ENCODE measurements at regions not wholly inside any gene's neighbourhood (a gene's known extent, or its start where the extent isn't known, plus 50 kb on each side); places are given as distances from the start of the nearest gene placed in this dataset.

- peak in 2 of 8 experiments; percentile 32 to 60 for ATAC-seq (replicated peaks in 6 of 8)
- no peak overlapping the region for H3K27ac ChIP-seq
- in situ Hi-C loops (cut with MboI; ENCODE audit: low pct_unique_long_range_greater_than_20kb in 2 of 9, low sequenced_read_pairs in 9 of 9, unreplicated experiment in 9 of 9) = no loop called here
- no peak overlapping the region for H3K4me3 ChIP-seq
- H3K4me1 ChIP-seq (replicated peaks in 1 of 2) = peaks cover 0 to 4% of the 10 kb centered on the region in 2 donors
- 0 to 95% (median 84%) methylated on average over 2 to 4 of the region's 4 CpGs for WGBS, 10 experiments
Observed at GRCh38 chr4:166318810-166319525, 445.9 kb downstream of the TLL1 start.

DNA sequence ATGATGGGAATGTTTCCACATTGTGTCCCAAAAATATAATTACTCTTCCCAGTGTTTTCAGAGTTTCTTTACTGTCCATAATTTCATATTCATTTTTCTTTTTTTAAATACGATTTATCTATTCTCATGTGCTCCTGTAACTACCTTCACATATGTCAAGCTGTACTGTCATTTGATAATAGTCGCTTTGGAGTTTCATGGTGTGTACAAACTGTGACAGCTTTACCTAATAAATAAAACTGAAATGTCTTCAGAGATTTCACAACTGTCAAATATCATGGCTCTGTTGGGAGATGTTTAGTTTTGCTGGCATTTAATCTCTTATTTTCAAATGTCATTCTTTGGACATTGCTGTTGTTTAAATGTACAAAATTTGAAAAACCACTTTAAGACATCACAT lies 450.2 kb downstream of the TLL1 start:
- no peak for ATAC-seq (replicated peaks in 6 of 8)
- 0 to 100% (median 64%) methylated on average over 1 to 2 of the region's 2 CpGs for WGBS, 10 experiments
- Histone ChIP-seq H3K4me3 (no peak overlapping the region), H3K4me1 (replicated peaks in 1 of 2) (no peaks in the 10 kb centered on the region), H3K27ac (no peak overlapping the region)
- in situ Hi-C loops (cut with MboI; ENCODE audit: low pct_unique_long_range_greater_than_20kb in 2 of 9, low sequenced_read_pairs in 9 of 9, unreplicated experiment in 9 of 9) = no loop called here

- H3K4me3 ChIP-seq = no peak overlapping the region
- peak in 1 of 8 experiments; percentile 40 for ATAC-seq (replicated peaks in 6 of 8)
- in situ Hi-C loops (cut with MboI; ENCODE audit: low pct_unique_long_range_greater_than_20kb in 2 of 9, low sequenced_read_pairs in 9 of 9, unreplicated experiment in 9 of 9) = no loop called here
- H3K27ac ChIP-seq = no peak overlapping the region
- no peaks in the 10 kb centered on the region for H3K4me1 ChIP-seq (replicated peaks in 1 of 2)
- 20 to 91% (median 52%) methylated on average over 1 to 4 of the region's 4 CpGs for WGBS, 10 experiments
Observed at GRCh38 chr4:166324321-166324720, 451.3 kb downstream of the TLL1 start.

DNA sequence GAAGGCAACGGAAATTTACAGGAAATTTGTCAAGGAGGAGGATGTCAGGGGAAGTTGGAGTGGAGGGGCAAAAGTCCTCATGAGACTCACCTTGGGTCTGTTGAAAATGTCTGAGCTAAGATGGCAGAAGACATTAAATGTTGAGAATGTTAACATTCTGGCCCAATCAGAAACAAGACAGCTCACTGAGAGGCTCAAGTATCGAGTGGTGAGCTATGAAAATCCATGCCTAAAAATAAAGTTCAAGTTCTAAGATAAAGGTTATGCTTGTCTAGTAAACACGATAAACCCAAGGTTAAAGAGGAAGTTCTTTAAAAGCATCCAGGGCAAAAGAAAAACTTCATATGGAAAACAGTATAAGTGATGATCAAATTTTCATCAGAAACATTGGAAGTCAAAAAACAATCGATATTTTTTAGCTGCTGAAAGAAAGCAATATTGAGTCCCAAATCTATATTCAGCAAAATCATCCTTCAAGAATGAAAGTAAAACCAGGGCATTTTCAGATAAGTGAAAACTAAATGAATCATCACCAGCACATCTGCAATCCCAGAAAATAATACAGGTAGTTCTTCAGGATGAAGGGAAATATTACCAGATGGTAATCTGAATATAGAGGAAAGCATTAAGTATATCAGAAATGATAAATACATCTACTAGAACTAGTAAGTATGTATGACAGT lies 462.4 kb downstream of the TLL1 start:
- in situ Hi-C loops (cut with MboI; ENCODE audit: low pct_unique_long_range_greater_than_20kb in 2 of 9, low sequenced_read_pairs in 9 of 9, unreplicated experiment in 9 of 9) = no loop called here
- 4 to 91% (median 68%) methylated on average over 2 to 4 of the region's 4 CpGs for WGBS, 10 experiments
- ATAC-seq (replicated peaks in 6 of 8) = no peak
- no peak overlapping the region for H3K27ac ChIP-seq
- no peaks in the 10 kb centered on the region for H3K4me1 ChIP-seq (replicated peaks in 1 of 2)
- H3K4me3 ChIP-seq = no peak overlapping the region

- Histone ChIP-seq H3K27ac (no peak overlapping the region), H3K4me1 (replicated peaks in 1 of 2) (peaks cover 0 to 3% of the 10 kb centered on the region in 2 donors), H3K4me3 (no peak overlapping the region)
- ATAC-seq (replicated peaks in 6 of 8) = peak in 2 of 8 experiments; percentile 33 to 34
- 0 to 95% (median 87%) methylated on average over 2 to 4 of the region's 4 CpGs for WGBS, 10 experiments
- in situ Hi-C loops (cut with MboI; ENCODE audit: low pct_unique_long_range_greater_than_20kb in 2 of 9, low sequenced_read_pairs in 9 of 9, unreplicated experiment in 9 of 9) = no loop called here
Observed at GRCh38 chr4:166341992-166342391, 469.0 kb downstream of the TLL1 start.

DNA sequence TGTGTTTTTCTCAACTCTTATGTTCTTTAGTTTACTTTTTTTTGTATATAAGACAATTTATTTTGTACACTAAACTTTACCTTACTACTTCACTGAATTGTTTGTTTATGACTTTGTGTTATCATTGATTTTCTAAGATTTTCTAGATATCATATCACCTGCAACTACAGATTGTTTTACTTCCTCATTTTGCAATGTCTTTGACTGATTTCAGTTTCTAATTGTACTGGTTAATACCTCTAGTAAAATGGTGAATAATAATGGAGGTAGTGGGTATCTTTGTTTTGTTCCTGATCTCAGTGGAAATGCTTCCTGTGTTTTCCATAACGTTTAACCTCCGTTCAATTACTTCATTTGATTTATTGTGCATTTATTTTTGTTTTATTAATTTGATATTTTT lies 490.2 kb downstream of the TLL1 start:
- H3K27ac ChIP-seq = no peak overlapping the region
- in situ Hi-C loops (cut with MboI; ENCODE audit: low pct_unique_long_range_greater_than_20kb in 2 of 9, low sequenced_read_pairs in 9 of 9, unreplicated experiment in 9 of 9) = no loop called here
- no peaks in the 10 kb centered on the region for H3K4me1 ChIP-seq (replicated peaks in 1 of 2)
- ATAC-seq (replicated peaks in 6 of 8) = no peak
- 0 to 100% (median 56%) methylated on average over 1 to 2 of the region's 2 CpGs; no CpG with 5 or more reads in 2 of the 10 experiments for WGBS, 10 experiments
- no peak overlapping the region for H3K4me3 ChIP-seq

GRCh38 chr4:166366012-166366411 lies 493.0 kb downstream of the TLL1 start:
- in situ Hi-C loops (cut with MboI; ENCODE audit: low pct_unique_long_range_greater_than_20kb in 2 of 9, low sequenced_read_pairs in 9 of 9, unreplicated experiment in 9 of 9) = no loop called here
- WGBS, 10 experiments = 18 to 100% (median 89%) methylated on average over 2 to 3 of the region's 3 CpGs
- ATAC-seq (replicated peaks in 6 of 8) = no peak
- no peak overlapping the region for H3K4me3 ChIP-seq
- no peak overlapping the region for H3K27ac ChIP-seq
- no peaks in the 10 kb centered on the region for H3K4me1 ChIP-seq (replicated peaks in 1 of 2)

GRCh38 chr4:166377578-166377977 lies 504.5 kb downstream of the TLL1 start:
- H3K4me3 ChIP-seq = no peak overlapping the region
- WGBS, 10 experiments = 0 to 100% (median 52%) methylated on average over 1 of the region's 1 CpG
- ATAC-seq (replicated peaks in 6 of 8) = no peak
- in situ Hi-C loops (cut with MboI; ENCODE audit: low pct_unique_long_range_greater_than_20kb in 2 of 9, low sequenced_read_pairs in 9 of 9, unreplicated experiment in 9 of 9) = no loop called here
- H3K27ac ChIP-seq = no peak overlapping the region
- H3K4me1 ChIP-seq (replicated peaks in 1 of 2) = no peaks in the 10 kb centered on the region

GRCh38 chr4:166386491-166387360 lies 513.7 kb downstream of the TLL1 start:
- peak in 5 of 8 experiments; percentile 32 to 68 (median 41) for ATAC-seq (replicated peaks in 6 of 8)
- Histone ChIP-seq H3K27ac (no peak overlapping the region), H3K4me1 (replicated peaks in 1 of 2) (no peaks in the 10 kb centered on the region), H3K4me3 (no peak overlapping the region)
- in situ Hi-C loops (cut with MboI; ENCODE audit: low pct_unique_long_range_greater_than_20kb in 2 of 9, low sequenced_read_pairs in 9 of 9, unreplicated experiment in 9 of 9) = no loop called here
- 36 to 78% (median 58%) methylated on average over 2 to 6 of the region's 6 CpGs for WGBS, 10 experiments

GRCh38 chr4:166391501-166391900 lies 518.5 kb downstream of the TLL1 start:
- 0 to 75% (median 45%) methylated on average over 1 of the region's 1 CpG; no CpG with 5 or more reads in 2 of the 10 experiments for WGBS, 10 experiments
- no peak overlapping the region for H3K4me3 ChIP-seq
- in situ Hi-C loops (cut with MboI; ENCODE audit: low pct_unique_long_range_greater_than_20kb in 2 of 9, low sequenced_read_pairs in 9 of 9, unreplicated experiment in 9 of 9) = no loop called here
- H3K4me1 ChIP-seq (replicated peaks in 1 of 2) = no peaks in the 10 kb centered on the region
- no peak for ATAC-seq (replicated peaks in 6 of 8)
- H3K27ac ChIP-seq = no peak overlapping the region

- in situ Hi-C loops (cut with MboI; ENCODE audit: low pct_unique_long_range_greater_than_20kb in 2 of 9, low sequenced_read_pairs in 9 of 9, unreplicated experiment in 9 of 9) = no loop called here
- Histone ChIP-seq H3K4me3 (no peak overlapping the region), H3K4me1 (replicated peaks in 1 of 2) (no peaks in the 10 kb centered on the region), H3K27ac (no peak overlapping the region)
- WGBS, 10 experiments = 0 to 80% (median 30%) methylated on average over 1 of the region's 1 CpG; no CpG with 5 or more reads in 2 of the 10 experiments
- no peak for ATAC-seq (replicated peaks in 6 of 8)
Observed at GRCh38 chr4:166399021-166399420, 526.0 kb downstream of the TLL1 start.

GRCh38 chr4:166400270-166400894 lies 527.3 kb downstream of the TLL1 start:
- in situ Hi-C loops (cut with MboI; ENCODE audit: low pct_unique_long_range_greater_than_20kb in 2 of 9, low sequenced_read_pairs in 9 of 9, unreplicated experiment in 9 of 9) = no loop called here
- H3K4me1 ChIP-seq (replicated peaks in 1 of 2) = no peaks in the 10 kb centered on the region
- H3K27ac ChIP-seq = no peak overlapping the region
- WGBS, 10 experiments = 8 to 95% (median 83%) methylated on average over 2 to 5 of the region's 5 CpGs; no CpG with 5 or more reads in 1 of the 10 experiments
- ATAC-seq (replicated peaks in 6 of 8) = peak in 2 of 8 experiments; percentile 34 to 39
- no peak overlapping the region for H3K4me3 ChIP-seq

DNA sequence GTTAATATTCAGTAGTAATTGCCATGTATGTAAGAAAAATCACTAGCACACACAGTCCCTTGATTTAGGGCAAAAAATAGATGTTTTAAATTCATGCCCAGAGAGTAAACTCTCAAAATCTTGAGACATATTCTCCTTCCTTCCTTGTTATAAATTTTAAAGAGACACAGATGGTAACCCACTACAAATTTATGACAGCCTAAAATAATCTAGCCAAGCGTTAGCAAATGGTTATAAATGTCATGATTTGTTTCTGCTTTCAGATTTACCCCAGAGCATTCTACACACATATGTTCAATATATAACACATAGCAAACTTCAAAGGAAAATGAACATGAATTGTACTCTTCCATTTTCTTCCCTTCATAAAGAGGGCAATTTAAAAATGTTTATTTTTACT lies 540.3 kb downstream of the TLL1 start:
- ATAC-seq (replicated peaks in 6 of 8) = no peak
- Histone ChIP-seq H3K27ac (no peak overlapping the region), H3K4me3 (no peak overlapping the region), H3K4me1 (replicated peaks in 1 of 2) (no peaks in the 10 kb centered on the region)
- in situ Hi-C loops (cut with MboI; ENCODE audit: low pct_unique_long_range_greater_than_20kb in 2 of 9, low sequenced_read_pairs in 9 of 9, unreplicated experiment in 9 of 9) = no loop called here
- whole genome bisulfite sequencing, 10 experiments = 0 to 100% (median 24%) methylated on average over 1 of the region's 1 CpG; no CpG with 5 or more reads in 2 of the 10 experiments
